KMS-11 (cell line): ENCODE measurements at regions not wholly inside any gene's neighbourhood (a gene's known extent, or its start where the extent isn't known, plus 50 kb on each side); places are given as distances from the start of the nearest gene placed in this dataset.

Experiments used
- H2AFZ ChIP-seq: fragments of 200-600 bp; sonication (generic); 2 replicates; pipeline ENCODE4 v1.6.1; 2016; ENCODE audit warnings: antibody characterized with exemption, mixed run types, low read depth
- H3K27ac ChIP-seq: fragments of 200-600 bp; sonication (generic); 2 replicates; pipeline ENCODE4 v1.6.1; 2016; ENCODE audit warnings: mild to moderate bottlenecking, mixed run types
- H3K27me3 ChIP-seq: fragments of 200-600 bp; sonication (generic); 2 replicates; pipeline ENCODE4 v1.6.1; 2017; ENCODE audit warnings: mild to moderate bottlenecking, low read depth, mixed run types, moderate library complexity; ENCODE audit not compliant: insufficient read depth
- H3K36me3 ChIP-seq: fragments of 200-600 bp; sonication (generic); 2 replicates; pipeline ENCODE4 v1.6.1; 2017; ENCODE audit warnings: mild to moderate bottlenecking, mixed run types; ENCODE audit not compliant: insufficient read depth
- H3K4me1 ChIP-seq: fragments of 200-600 bp; sonication (generic); 2 replicates; pipeline ENCODE4 v1.6.1; 2016; ENCODE audit warnings: mild to moderate bottlenecking, low read depth, mixed run types; ENCODE audit not compliant: poor library complexity, severe bottlenecking
- H3K4me2 ChIP-seq: fragments of 200-600 bp; sonication (generic); 2 replicates; pipeline ENCODE4 v1.7.0; 2016; ENCODE audit warnings: mild to moderate bottlenecking, mixed run types
- H3K4me3 ChIP-seq: fragments of 200-600 bp; sonication (generic); IDR thresholded peaks from 2 replicates; pipeline ENCODE4 v1.6.1; 2017; ENCODE audit warnings: low read depth, low read length, mixed read lengths; ENCODE audit not compliant: insufficient read depth
- H3K79me2 ChIP-seq: fragments of 200-600 bp; sonication (generic); 2 replicates; pipeline ENCODE4 v1.6.1; 2016; ENCODE audit warnings: low read depth, mixed run types; ENCODE audit not compliant: insufficient read depth
- H3K9ac ChIP-seq: fragments of 200-600 bp; sonication (generic); 2 replicates; pipeline ENCODE4 v1.6.1; 2016; ENCODE audit warnings: mild to moderate bottlenecking, mixed run types
- H4K20me1 ChIP-seq: fragments of 200-600 bp; sonication (generic); 2 replicates; pipeline ENCODE4 v1.6.1; 2016; ENCODE audit warnings: mild to moderate bottlenecking, mixed run types; ENCODE audit not compliant: insufficient read depth
- TF ChIP-seq, protein P1 (sequence below): fragments of 200-600 bp; sonication (generic); conservative IDR thresholded peaks from 2 replicates; pipeline ENCODE4 v1.6.1; 2017; ENCODE audit warnings: low read depth, mild to moderate bottlenecking, antibody characterized with exemption, low read length, moderate library complexity, mixed read lengths

DNA sequence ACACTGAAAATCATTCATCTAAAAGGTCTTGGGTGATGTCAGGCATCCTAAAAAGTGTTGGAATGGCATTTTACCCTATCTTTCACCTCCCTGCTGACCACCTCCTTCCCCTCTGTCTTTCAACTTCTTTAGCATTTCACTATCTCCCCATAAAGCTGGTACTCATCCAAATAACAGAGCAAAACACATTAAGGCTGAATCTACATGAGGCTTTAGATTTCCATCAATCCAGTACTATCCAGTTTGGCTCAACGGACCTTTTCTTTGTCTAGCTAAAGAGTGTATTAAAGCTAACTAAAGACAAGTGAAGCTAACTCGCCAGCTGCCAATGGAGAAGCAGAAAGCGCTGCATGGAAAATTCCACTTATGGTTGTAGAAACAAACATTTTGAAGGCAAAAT is 122.5 kb upstream of the NCKAP5 start:
- Histone ChIP-seq H3K36me3 (no peaks in the 10 kb centered on the region), H4K20me1 (no peaks in the 10 kb centered on the region), H3K27ac (no peak overlapping the region), H3K27me3 (no peaks in the 10 kb centered on the region), H3K4me1 (no peaks in the 10 kb centered on the region), H3K4me2 (no peak overlapping the region), H3K4me3 (no peak overlapping the region), H2AFZ (no peak overlapping the region), H3K79me2 (no peaks in the 10 kb centered on the region), H3K9ac (no peak overlapping the region)
- TF ChIP-seq, protein P1, sequence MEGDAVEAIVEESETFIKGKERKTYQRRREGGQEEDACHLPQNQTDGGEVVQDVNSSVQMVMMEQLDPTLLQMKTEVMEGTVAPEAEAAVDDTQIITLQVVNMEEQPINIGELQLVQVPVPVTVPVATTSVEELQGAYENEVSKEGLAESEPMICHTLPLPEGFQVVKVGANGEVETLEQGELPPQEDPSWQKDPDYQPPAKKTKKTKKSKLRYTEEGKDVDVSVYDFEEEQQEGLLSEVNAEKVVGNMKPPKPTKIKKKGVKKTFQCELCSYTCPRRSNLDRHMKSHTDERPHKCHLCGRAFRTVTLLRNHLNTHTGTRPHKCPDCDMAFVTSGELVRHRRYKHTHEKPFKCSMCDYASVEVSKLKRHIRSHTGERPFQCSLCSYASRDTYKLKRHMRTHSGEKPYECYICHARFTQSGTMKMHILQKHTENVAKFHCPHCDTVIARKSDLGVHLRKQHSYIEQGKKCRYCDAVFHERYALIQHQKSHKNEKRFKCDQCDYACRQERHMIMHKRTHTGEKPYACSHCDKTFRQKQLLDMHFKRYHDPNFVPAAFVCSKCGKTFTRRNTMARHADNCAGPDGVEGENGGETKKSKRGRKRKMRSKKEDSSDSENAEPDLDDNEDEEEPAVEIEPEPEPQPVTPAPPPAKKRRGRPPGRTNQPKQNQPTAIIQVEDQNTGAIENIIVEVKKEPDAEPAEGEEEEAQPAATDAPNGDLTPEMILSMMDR: no peak

DNA sequence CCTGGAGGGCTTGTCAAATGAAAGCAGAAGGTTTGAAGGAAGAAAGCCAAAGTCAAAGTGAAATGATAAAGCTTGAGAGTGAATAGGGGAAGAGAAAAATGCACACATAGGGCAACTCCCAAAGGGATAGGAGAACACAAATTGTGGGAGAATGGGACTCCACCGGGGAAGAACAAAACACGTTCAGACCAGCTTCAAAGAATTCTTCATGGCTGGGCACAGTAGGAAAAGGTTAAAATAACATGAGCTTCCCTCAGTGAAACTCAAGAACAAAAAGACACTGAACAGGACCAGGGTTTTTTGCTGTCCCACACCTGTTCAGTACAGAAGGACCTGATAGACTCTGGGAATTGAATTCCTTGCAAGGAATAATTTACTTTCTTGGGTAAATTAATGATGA is 123.1 kb upstream of the NCKAP5 start:
- H3K9ac ChIP-seq: no peak overlapping the region
- no peaks in the 10 kb centered on the region for H3K27me3 ChIP-seq
- no peak overlapping the region for H3K27ac ChIP-seq
- H3K4me3 ChIP-seq: no peak overlapping the region
- H3K36me3 ChIP-seq: no peaks in the 10 kb centered on the region
- H3K4me1 ChIP-seq: no peaks in the 10 kb centered on the region
- TF ChIP-seq, protein P1: no peak
- H4K20me1 ChIP-seq: no peaks in the 10 kb centered on the region
- no peaks in the 10 kb centered on the region for H3K79me2 ChIP-seq
- H3K4me2 ChIP-seq: no peak overlapping the region
- H2AFZ ChIP-seq: no peak overlapping the region

- H3K79me2 ChIP-seq: no peaks in the 10 kb centered on the region
- H3K36me3 ChIP-seq: no peaks in the 10 kb centered on the region
- H4K20me1 ChIP-seq: no peaks in the 10 kb centered on the region
- H3K27ac ChIP-seq: no peak overlapping the region
- no peaks in the 10 kb centered on the region for H3K27me3 ChIP-seq
- H3K9ac ChIP-seq: no peak overlapping the region
- TF ChIP-seq, protein P1: no peak
- H3K4me1 ChIP-seq: no peaks in the 10 kb centered on the region
- no peak overlapping the region for H3K4me2 ChIP-seq
- no peak overlapping the region for H2AFZ ChIP-seq
- H3K4me3 ChIP-seq: no peak overlapping the region
Observed at GRCh38 chr2:133705287-133705686, 137.0 kb upstream of the NCKAP5 start.

- Histone ChIP-seq H3K4me2 (no peak overlapping the region), H2AFZ (no peak overlapping the region), H3K9ac (no peak overlapping the region), H4K20me1 (no peaks in the 10 kb centered on the region), H3K4me1 (no peaks in the 10 kb centered on the region), H3K36me3 (no peaks in the 10 kb centered on the region), H3K79me2 (no peaks in the 10 kb centered on the region), H3K27ac (no peak overlapping the region), H3K4me3 (no peak overlapping the region), H3K27me3 (no peaks in the 10 kb centered on the region)
- TF ChIP-seq, protein P1: no peak
Observed at GRCh38 chr2:133710613-133711012, 142.3 kb upstream of the NCKAP5 start.
